ENCODE measurements at regions not wholly inside any gene's neighbourhood (a gene's known extent, or its start where the extent isn't known, plus 50 kb on each side); places are given as distances from the start of the nearest gene placed in this dataset.
"Not testable (repeated sequence)": the region's sequence is repeated elsewhere in the genome, so short reads cannot be mapped to it uniquely, and the experiment has no call there.

DNA sequence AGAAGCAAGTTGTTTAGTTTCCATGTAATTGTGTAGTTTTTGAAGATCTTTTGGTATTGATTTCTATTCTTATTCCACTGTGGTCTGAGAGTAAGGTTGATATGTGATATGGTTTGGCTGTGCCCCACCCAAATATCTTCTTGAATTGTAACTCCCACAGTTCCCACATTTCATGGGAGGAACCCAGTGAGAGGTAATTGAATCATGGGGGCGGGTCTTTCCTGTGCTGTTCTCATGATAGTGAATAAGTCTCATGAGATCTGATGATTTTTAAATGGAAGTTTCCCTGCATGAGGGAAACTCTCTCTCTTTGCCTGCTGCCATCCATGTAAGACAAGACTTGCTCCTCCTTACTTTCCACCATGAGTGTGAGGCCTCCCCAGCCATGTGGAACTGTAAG is 255.3 kb downstream of the S1PR1 start:
- not testable (repeated sequence) for TF ChIP-seq POLR2AphosphoS5 (IDR thresholded peaks at IDR 0.05; ENCODE audit: borderline replicate concordance, low read depth, low read length); FOXP2 (optimal IDR thresholded peaks at IDR 0.05; ENCODE audit: control extremely low read depth, extremely low read length, insufficient read depth)
